ENCODE measurements at regions not wholly inside any gene's neighbourhood (a gene's known extent, or its start where the extent isn't known, plus 50 kb on each side); places are given as distances from the start of the nearest gene placed in this dataset.
A peak's percentile ranks its signal among the peaks of the same experiment; 100 is the strongest.

DNA sequence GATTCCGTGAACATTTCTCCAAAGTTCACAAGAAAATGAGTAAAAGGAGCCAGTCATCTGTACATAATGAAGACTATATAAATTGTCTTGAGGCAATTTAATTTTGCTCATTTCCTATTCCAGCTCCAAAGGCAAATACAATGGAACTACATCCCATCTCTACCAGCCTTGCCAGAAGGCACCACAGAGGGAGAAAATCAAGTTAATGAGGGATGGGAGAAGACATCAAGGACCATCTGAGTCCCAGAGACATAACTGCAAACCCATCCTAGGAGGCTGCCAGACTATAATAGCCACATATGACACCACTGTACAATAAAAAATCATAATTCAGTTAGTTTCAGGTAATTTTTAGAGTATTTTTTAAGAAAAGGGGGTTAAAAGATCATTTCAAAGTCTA is 136.3 kb upstream of the RGMB start:
- H3K9me1 ChIP-seq (ENCODE audit: insufficient read depth, low read length): no peaks in the 10 kb centered on the region
- H3K23ac ChIP-seq (ENCODE audit: low read depth, low read length): no peak overlapping the region
- no peak overlapping the region for H4K91ac ChIP-seq (ENCODE audit: insufficient read depth, low read depth, low read length)
- no peak overlapping the region for H3K56ac ChIP-seq (ENCODE audit: extremely low read depth, insufficient read depth, low read length)
- ATAC-seq (ENCODE audit: low read depth): no peak
- no peak overlapping the region for H2AFZ ChIP-seq (replicated peaks; ENCODE audit: low read length, poor library complexity)
- dilution Hi-C loops (cut with HindIII; ENCODE audit: low sequenced_read_pairs, unreplicated experiment): no loop called here
- intact Hi-C loops (cut with micrococcal nuclease): loop anchor here (10.0 kb wide), 1 partner anchor 128 kb away; no protein-coding TSS in a partner anchor
- no TSS peak for BruUV-seq (replicated peaks)
- no CpG with 5 or more reads among the region's 1 CpG for WGBS, 2 experiments (ENCODE audit: extremely low coverage in 2 of 2, insufficient read length in 1 of 2)
- no peak overlapping the region for H3K4me3 ChIP-seq (ENCODE audit: insufficient read depth, low read depth, low read length)
- peak overlapping the region; percentile 60 for H2AK5ac ChIP-seq (ENCODE audit: low read depth, low read length)
- H3K18ac ChIP-seq (ENCODE audit: low read depth, low read length): no peak overlapping the region
- H3K4ac ChIP-seq (ENCODE audit: low read depth, low read length): no peak overlapping the region
- TF ChIP-seq BHLHE40 (IDR thresholded peaks at IDR 0.05; ENCODE audit: low read depth, low read length): no peak
- TF ChIP-seq, protein P1, sequence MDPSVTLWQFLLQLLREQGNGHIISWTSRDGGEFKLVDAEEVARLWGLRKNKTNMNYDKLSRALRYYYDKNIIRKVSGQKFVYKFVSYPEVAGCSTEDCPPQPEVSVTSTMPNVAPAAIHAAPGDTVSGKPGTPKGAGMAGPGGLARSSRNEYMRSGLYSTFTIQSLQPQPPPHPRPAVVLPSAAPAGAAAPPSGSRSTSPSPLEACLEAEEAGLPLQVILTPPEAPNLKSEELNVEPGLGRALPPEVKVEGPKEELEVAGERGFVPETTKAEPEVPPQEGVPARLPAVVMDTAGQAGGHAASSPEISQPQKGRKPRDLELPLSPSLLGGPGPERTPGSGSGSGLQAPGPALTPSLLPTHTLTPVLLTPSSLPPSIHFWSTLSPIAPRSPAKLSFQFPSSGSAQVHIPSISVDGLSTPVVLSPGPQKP (IDR thresholded peaks at IDR 0.05; ENCODE audit: borderline replicate concordance, low read depth, low read length): no peak
- TF ChIP-seq MXI1 (IDR thresholded peaks at IDR 0.05; ENCODE audit: borderline replicate concordance, low read depth, low read length): no peak
- no peak for TF ChIP-seq CHD1 (IDR thresholded peaks at IDR 0.05; ENCODE audit: low read depth, low read length)
- no peak for TF ChIP-seq FOS (IDR thresholded peaks at IDR 0.05; ENCODE audit: low read depth, low read length)
- no peaks in the 10 kb centered on the region for H4K20me1 ChIP-seq (ENCODE audit: insufficient read depth, low read length)
- DNase-seq: no peak
- H3K4me2 ChIP-seq (ENCODE audit: low read depth, low read length): no peak overlapping the region
- peaks cover 11% of the 10 kb centered on the region for H3K4me1 ChIP-seq (ENCODE audit: control insufficient read depth, insufficient read depth, low read length)
- H3K9me3 ChIP-seq (ENCODE audit: control insufficient read depth, insufficient read depth, low read length): no peaks in the 10 kb centered on the region
- no peak overlapping the region for H2AK9ac ChIP-seq (replicated peaks; ENCODE audit: low read depth, low read length, poor library complexity)
- H3K36me3 ChIP-seq (ENCODE audit: control insufficient read depth, insufficient read depth, low read length): no peaks in the 10 kb centered on the region
- ChIA-PET CTCF (no interaction called here), POLR2A (ENCODE audit: unreplicated experiment) (no interaction called here)
- 0 out of 2 replicates have a peak overlapping the region, but pooled peaks have one; percentile 47 for H3K14ac ChIP-seq (replicated peaks; ENCODE audit: low read depth, low read length)
- H3K79me1 ChIP-seq (ENCODE audit: low read depth in 1 of 2, low read length in 2 of 2): no peaks in the 10 kb centered on the region
- no peak overlapping the region for H3K27ac ChIP-seq (ENCODE audit: insufficient read depth, low read length)
- H3K9ac ChIP-seq (ENCODE audit: low read depth, low read length): no peak overlapping the region
- no peak overlapping the region for H4K5ac ChIP-seq (ENCODE audit: low read depth, low read length)
- no peak overlapping the region for H2BK120ac ChIP-seq (ENCODE audit: low read depth, low read length)
- H2BK5ac ChIP-seq (ENCODE audit: low read depth, low read length, poor library complexity, severe bottlenecking): no peak overlapping the region
- H3K27me3 ChIP-seq (ENCODE audit: control insufficient read depth, insufficient read depth, low read length): no peaks in the 10 kb centered on the region
- peak overlapping the region; percentile 34; the same call in 1 of the 2 replicates for H2BK20ac ChIP-seq (ENCODE audit: low read depth, low read length)
- H2BK15ac ChIP-seq (ENCODE audit: low read depth, low read length): 0 out of 3 replicates have a peak overlapping the region, but pooled peaks have one; percentile 75
- H4K8ac ChIP-seq (ENCODE audit: low read depth in 2 of 2, low read length in 2 of 2): no peak overlapping the region
- in situ Hi-C loops (cut with MboI; ENCODE audit: low sequenced_read_pairs): no loop called here
